A549 (cell line): ENCODE measurements at regions not wholly inside any gene's neighbourhood (a gene's known extent, or its start where the extent isn't known, plus 50 kb on each side); places are given as distances from the start of the nearest gene placed in this dataset.

Experiments used
- ATAC-seq, 2 experiments: fragments of 200-7000 bp in 1 of 2; fragments of >200 bp in 1 of 2; cut with Nextera tagmentation in 1 of 2; cut with Tn5 transposase in 1 of 2; 3 replicates each; pipeline versions ENCODE4 v1.8.0 to v1.9.1; 2018 to 2020; ENCODE audit warnings: mild to moderate bottlenecking in 1 of 2, moderate library complexity in 1 of 2
- CTCF ChIA-PET: fragments of 300-600 bp; sonication (Branson Sonifier 250); formaldehyde crosslinking; extraction: SDS; loops from one replicate; lab custom pipeline; 2021; ENCODE audit warnings: antibody characterized with exemption, inconsistent platforms; lab: Yijun Ruan, JAX
- POLR2A ChIA-PET: fragments of 350-600 bp; formaldehyde crosslinking; extraction: SDS; loops from one replicate; lab custom pipeline; 2021; ENCODE audit warnings: antibody characterized with exemption, inconsistent platforms; lab: Yijun Ruan, JAX
- DNase-seq, 2 experiments: peaks; one replicate each; pipeline versions ENCODE4 v3.0.0 to v3.0.0-alpha.2; 2011 to 2016; ENCODE audit warnings: low read depth in 1 of 2, low spot score in 1 of 2
- FAIRE-seq: peaks from 2 replicates; lab custom pipeline; 2011; peaks lifted over from hg19 to GRCh38; lab: Jason Lieb, UNC
- H3K27ac ChIP-seq, 2 experiments: fragments of >200 bp; sonication (Bioruptor Twin); formaldehyde crosslinking; 3 replicates each; pipeline ENCODE4 v1.5.1; 2016 to 2017
- H3K4me1 ChIP-seq: fragments of >200 bp; sonication (Bioruptor Twin); formaldehyde crosslinking; 3 replicates; pipeline ENCODE4 v1.6.1; 2016
- H3K4me2 ChIP-seq: fragments of >200 bp; sonication (Bioruptor Twin); formaldehyde crosslinking; 3 replicates; pipeline ENCODE4 v1.6.1; 2016
- H3K4me3 ChIP-seq: fragments of >200 bp; sonication (Bioruptor Twin); formaldehyde crosslinking; 3 replicates; pipeline ENCODE4 v1.5.1; 2016
- H3K9me3 ChIP-seq: fragments of >200 bp; sonication (Bioruptor Twin); formaldehyde crosslinking; 3 replicates; pipeline ENCODE4 v1.6.1; 2016
- CBX2 ChIP-seq: fragments of 200-600 bp; sonication (generic); IDR thresholded peaks from 2 replicates; pipeline ENCODE4 v1.6.1; 2016; ENCODE audit warnings: low read depth, mild to moderate bottlenecking, borderline replicate concordance
- CBX8 ChIP-seq: fragments of 200-600 bp; sonication (generic); IDR thresholded peaks from 2 replicates; pipeline ENCODE4 v1.6.1; 2016
- CHD2 ChIP-seq: fragments of 150-350 bp; IDR thresholded peaks from 2 replicates; pipeline ENCODE4 v1.6.1; 2014; ENCODE audit warnings: low read length; ENCODE audit not compliant: partially characterized antibody
- CHD4 ChIP-seq: fragments of 200-600 bp; sonication (generic); IDR thresholded peaks from 2 replicates; pipeline ENCODE4 v1.6.1; 2016; ENCODE audit warnings: antibody characterized with exemption, mild to moderate bottlenecking, borderline replicate concordance
- E2F6 ChIP-seq: IDR thresholded peaks from 2 replicates; pipeline ENCODE4 v1.6.1; 2012; ENCODE audit warnings: low read depth, borderline replicate concordance
- EHF ChIP-seq: fragments of 250-450 bp; sonication (Bioruptor Pico); IDR thresholded peaks from 2 replicates; pipeline ENCODE4 v1.5.0; 2020; ENCODE audit warnings: mild to moderate bottlenecking
- EHMT2 ChIP-seq: fragments of 200-600 bp; sonication (generic); IDR thresholded peaks from 2 replicates; pipeline ENCODE4 v1.6.1; 2016; ENCODE audit warnings: antibody characterized with exemption, low read depth, mild to moderate bottlenecking, moderate library complexity
- ESRRA ChIP-seq: fragments of 150-350 bp; IDR thresholded peaks from 2 replicates; pipeline ENCODE4 v1.6.1; 2014; ENCODE audit warnings: mild to moderate bottlenecking, low read length, borderline replicate concordance
- FOXS1 ChIP-seq: fragments of 250-450 bp; sonication (Bioruptor Pico); IDR thresholded peaks from 2 replicates; pipeline ENCODE4 v1.5.0; 2020; ENCODE audit warnings: mild to moderate bottlenecking, moderate library complexity
- HOXA7 ChIP-seq: fragments of 250-450 bp; sonication (Bioruptor Pico); IDR thresholded peaks from 2 replicates; pipeline ENCODE4 v1.5.0; 2020; ENCODE audit warnings: mild to moderate bottlenecking, moderate library complexity
- HOXB13 ChIP-seq: fragments of 250-450 bp; sonication (Bioruptor Pico); IDR thresholded peaks from 2 replicates; pipeline ENCODE4 v1.5.0; 2020; ENCODE audit warnings: low read depth, mild to moderate bottlenecking, moderate library complexity
- JUN ChIP-seq, 2 experiments: fragments of >200 bp; sonication (Bioruptor Twin); formaldehyde crosslinking; IDR thresholded peaks; 2 replicates in 1 of 2; 3 replicates in 1 of 2; pipeline ENCODE4 v1.6.1; 2016 to 2017
- JUNB ChIP-seq: fragments of >200 bp; sonication (Bioruptor Twin); formaldehyde crosslinking; IDR thresholded peaks from 2 replicates; pipeline ENCODE4 v1.6.1; 2016
- KDM1A ChIP-seq: fragments of 200-600 bp; sonication (generic); IDR thresholded peaks from 2 replicates; pipeline ENCODE4 v1.6.1; 2016; ENCODE audit warnings: low read depth, mild to moderate bottlenecking
- MAFK ChIP-seq: fragments of 450-650 bp; IDR thresholded peaks from 2 replicates; pipeline ENCODE4 v1.6.1; 2014; ENCODE audit not compliant: partially characterized antibody
- NPAS2 ChIP-seq: fragments of 250-450 bp; sonication (Bioruptor Pico); IDR thresholded peaks from 2 replicates; pipeline ENCODE4 v1.8.0; 2022; ENCODE audit warnings: mild to moderate bottlenecking, moderate library complexity, borderline replicate concordance
- POLR2AphosphoS2 ChIP-seq: conservative IDR thresholded peaks from 2 replicates; pipeline ENCODE4 v1.6.1; 2012; ENCODE audit warnings: low read length, improper control_type of control experiment, inconsistent platforms
- RAD21 ChIP-seq, 2 experiments: fragments of >200 bp in 1 of 2; sonication (Bioruptor Twin) in 1 of 2; formaldehyde crosslinking in 1 of 2; IDR thresholded peaks in 1 of 2; conservative IDR thresholded peaks in 1 of 2; 2 replicates in 1 of 2; 3 replicates in 1 of 2; pipeline ENCODE4 v1.6.1; 2012 to 2018; ENCODE audit warnings: inconsistent platforms in 1 of 2
- RARB ChIP-seq: fragments of 250-450 bp; sonication (Bioruptor Pico); IDR thresholded peaks from 2 replicates; pipeline ENCODE4 v1.8.0; 2021; ENCODE audit warnings: mild to moderate bottlenecking, moderate library complexity
- RCOR1 ChIP-seq: fragments of 150-350 bp; IDR thresholded peaks from 2 replicates; pipeline ENCODE4 v1.6.1; 2014; ENCODE audit warnings: antibody characterized with exemption, low read length, low read depth
- REST ChIP-seq: fragments of 200-600 bp; sonication (generic); IDR thresholded peaks from 2 replicates; pipeline ENCODE4 v1.6.1; 2016; ENCODE audit warnings: antibody characterized with exemption, mild to moderate bottlenecking, moderate library complexity
- RFX5 ChIP-seq: fragments of 450-650 bp; IDR thresholded peaks from 2 replicates; pipeline ENCODE4 v1.7.1; 2014; ENCODE audit warnings: antibody characterized with exemption, mild to moderate bottlenecking, moderate library complexity
- RNF2 ChIP-seq: fragments of 200-600 bp; sonication (generic); IDR thresholded peaks from 2 replicates; pipeline ENCODE4 v1.6.1; 2016; ENCODE audit warnings: low read depth, mild to moderate bottlenecking, antibody characterized with exemption, moderate library complexity, borderline replicate concordance
- ZFP36 ChIP-seq: fragments of 450-650 bp; IDR thresholded peaks from 2 replicates; pipeline ENCODE4 v1.6.1; 2014; ENCODE audit warnings: borderline replicate concordance; ENCODE audit not compliant: partially characterized antibody
- ZSCAN20 ChIP-seq: fragments of 250-450 bp; sonication (Bioruptor Pico); IDR thresholded peaks from 2 replicates; pipeline ENCODE4 v1.8.0; 2022; ENCODE audit warnings: mild to moderate bottlenecking, moderate library complexity
- WGBS: methylation state at CpG from one replicate; pipeline ENCODE4 v1.1.6; 2017; ENCODE audit errors: missing lambda C conversion rate; 5-methylcytosine and 5-hydroxymethylcytosine counted together
- TF ChIP-seq, protein P1 (sequence below): IDR thresholded peaks from 2 replicates; pipeline ENCODE4 v1.6.1; 2012
- TF ChIP-seq, protein P2 (sequence below): fragments of 450-650 bp; IDR thresholded peaks from 2 replicates; pipeline ENCODE4 v1.6.1; 2014; ENCODE audit warnings: antibody characterized with exemption
- TF ChIP-seq, protein P3 (sequence below): fragments of >200 bp; sonication (Bioruptor Twin); formaldehyde crosslinking; IDR thresholded peaks from 3 replicates; pipeline ENCODE4 v1.6.1; 2016
- TF ChIP-seq, protein P4 (sequence below): fragments of >200 bp; sonication (Bioruptor Twin); formaldehyde crosslinking; IDR thresholded peaks from 2 replicates; pipeline ENCODE4 v1.6.1; 2016

- ATAC-seq (no peak), DNase-seq (no peak), FAIRE-seq (no peak)
- no peaks in the 10 kb centered on the region for H3K4me1 ChIP-seq
- H3K4me3 ChIP-seq, result no peak overlapping the region
- H3K27ac ChIP-seq, result no peak overlapping the region
- 37% methylated on average over 1 of the region's 1 CpG for WGBS
- no peaks in the 10 kb centered on the region for H3K9me3 ChIP-seq
- POLR2A ChIA-PET, result no interaction called here
- no peak for TF ChIP-seq E2F6
- TF ChIP-seq, protein P1, sequence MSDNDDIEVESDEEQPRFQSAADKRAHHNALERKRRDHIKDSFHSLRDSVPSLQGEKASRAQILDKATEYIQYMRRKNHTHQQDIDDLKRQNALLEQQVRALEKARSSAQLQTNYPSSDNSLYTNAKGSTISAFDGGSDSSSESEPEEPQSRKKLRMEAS, result no peak
- no peak for TF ChIP-seq ZSCAN20 (CRISPR knock-in tag)
- TF ChIP-seq JUN (IDR thresholded peaks at IDR 0.05), result no peak
- TF ChIP-seq REST, result no peak
- CTCF ChIA-PET, result no interaction called here
- no peak overlapping the region for H3K4me2 ChIP-seq
Observed at GRCh38 chr13:55554741-55555140, 1586.0 kb upstream of the PRR20A start.

DNA sequence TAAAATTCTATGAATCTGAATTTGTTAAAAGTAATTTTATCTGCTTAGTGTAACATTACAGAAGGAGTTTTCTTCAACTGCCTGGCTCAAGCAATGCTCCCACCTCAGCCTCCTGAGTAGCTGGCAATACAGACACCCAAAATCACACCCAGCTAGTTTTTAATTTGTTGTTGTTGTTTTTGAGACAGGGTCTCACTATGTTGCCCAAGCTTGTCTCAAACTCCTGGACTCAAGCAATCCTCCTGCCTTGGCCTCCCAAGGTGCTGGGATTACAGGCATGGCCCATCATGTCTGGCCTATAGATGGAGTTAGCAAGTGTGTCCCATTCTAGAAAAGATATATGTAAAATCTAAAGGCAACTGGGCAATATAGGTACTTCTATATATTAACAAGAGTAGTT, 1580.4 kb upstream of the PRR20A start:
- FAIRE-seq (no peak), ATAC-seq (no peak), DNase-seq (no peak)
- TF ChIP-seq FOXS1 (CRISPR knock-in tag) (no peak), JUNB (no peak), CBX2 (no peak), ESRRA (no peak), RAD21 (conservative IDR thresholded peaks at IDR 0.05 in 1 of 2, IDR thresholded peaks at IDR 0.05 in 1 of 2) (no peak), CHD4 (no peak), HOXB13 (CRISPR knock-in tag) (no peak)
- TF ChIP-seq, protein P2, sequence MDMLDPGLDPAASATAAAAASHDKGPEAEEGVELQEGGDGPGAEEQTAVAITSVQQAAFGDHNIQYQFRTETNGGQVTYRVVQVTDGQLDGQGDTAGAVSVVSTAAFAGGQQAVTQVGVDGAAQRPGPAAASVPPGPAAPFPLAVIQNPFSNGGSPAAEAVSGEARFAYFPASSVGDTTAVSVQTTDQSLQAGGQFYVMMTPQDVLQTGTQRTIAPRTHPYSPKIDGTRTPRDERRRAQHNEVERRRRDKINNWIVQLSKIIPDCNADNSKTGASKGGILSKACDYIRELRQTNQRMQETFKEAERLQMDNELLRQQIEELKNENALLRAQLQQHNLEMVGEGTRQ, result no peak
- TF ChIP-seq, protein P1, result no peak
- TF ChIP-seq, protein P3, sequence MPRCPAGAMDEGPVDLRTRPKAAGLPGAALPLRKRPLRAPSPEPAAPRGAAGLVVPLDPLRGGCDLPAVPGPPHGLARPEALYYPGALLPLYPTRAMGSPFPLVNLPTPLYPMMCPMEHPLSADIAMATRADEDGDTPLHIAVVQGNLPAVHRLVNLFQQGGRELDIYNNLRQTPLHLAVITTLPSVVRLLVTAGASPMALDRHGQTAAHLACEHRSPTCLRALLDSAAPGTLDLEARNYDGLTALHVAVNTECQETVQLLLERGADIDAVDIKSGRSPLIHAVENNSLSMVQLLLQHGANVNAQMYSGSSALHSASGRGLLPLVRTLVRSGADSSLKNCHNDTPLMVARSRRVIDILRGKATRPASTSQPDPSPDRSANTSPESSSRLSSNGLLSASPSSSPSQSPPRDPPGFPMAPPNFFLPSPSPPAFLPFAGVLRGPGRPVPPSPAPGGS, result no peak
- Histone ChIP-seq H3K4me1 (no peaks in the 10 kb centered on the region), H3K4me2 (no peak overlapping the region), H3K9me3 (no peaks in the 10 kb centered on the region), H3K4me3 (no peak overlapping the region), H3K27ac (no peak overlapping the region)
- CTCF ChIA-PET, result no interaction called here
- POLR2A ChIA-PET, result no interaction called here

- H3K4me1 ChIP-seq, result no peaks in the 10 kb centered on the region
- FAIRE-seq, result no peak
- no peak for ATAC-seq
- no peak overlapping the region for H3K4me2 ChIP-seq
- ChIA-PET CTCF (no interaction called here), POLR2A (no interaction called here)
- no peaks in the 10 kb centered on the region for H3K9me3 ChIP-seq
- no peak for DNase-seq
- H3K4me3 ChIP-seq, result no peak overlapping the region
- 3% methylated on average over 2 of the region's 2 CpGs for WGBS
- TF ChIP-seq EHMT2, result no peak
- no peak for TF ChIP-seq CHD4
- no peak for TF ChIP-seq RCOR1
- no peak for TF ChIP-seq EHF (CRISPR knock-in tag)
- TF ChIP-seq CBX8, result no peak
- TF ChIP-seq KDM1A, result no peak
- no peak for TF ChIP-seq RFX5
- TF ChIP-seq NPAS2 (CRISPR knock-in tag), result no peak
- TF ChIP-seq ZFP36, result no peak
- TF ChIP-seq RNF2, result no peak
- no peak for TF ChIP-seq ZSCAN20 (CRISPR knock-in tag)
- no peak for TF ChIP-seq FOXS1 (CRISPR knock-in tag)
- TF ChIP-seq, protein P4, sequence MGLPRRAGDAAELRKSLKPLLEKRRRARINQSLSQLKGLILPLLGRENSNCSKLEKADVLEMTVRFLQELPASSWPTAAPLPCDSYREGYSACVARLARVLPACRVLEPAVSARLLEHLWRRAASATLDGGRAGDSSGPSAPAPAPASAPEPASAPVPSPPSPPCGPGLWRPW, result no peak
- TF ChIP-seq JUN (IDR thresholded peaks at IDR 0.05), result no peak
- TF ChIP-seq RARB (CRISPR knock-in tag), result no peak
- no peak for TF ChIP-seq MAFK
- TF ChIP-seq HOXA7 (CRISPR knock-in tag), result no peak
- no peak for TF ChIP-seq POLR2AphosphoS2
- TF ChIP-seq CHD2, result no peak
- H3K27ac ChIP-seq, result no peak overlapping the region
Observed at GRCh38 chr13:55563267-55563666, 1577.5 kb upstream of the PRR20A start.
